SH-SY5Y (cell line): ENCODE measurements at regions not wholly inside any gene's neighbourhood (a gene's known extent, or its start where the extent isn't known, plus 50 kb on each side); places are given as distances from the start of the nearest gene placed in this dataset.

Source experiments
- GATA2 ChIP-seq: IDR thresholded peaks from 2 replicates; pipeline ENCODE4 v1.6.1; 2011; ENCODE audit warnings: mild to moderate bottlenecking, low read depth, low read length
- GATA3 ChIP-seq: IDR thresholded peaks from 2 replicates; pipeline ENCODE4 v1.6.1; 2011; ENCODE audit warnings: low read depth, mild to moderate bottlenecking, low read length, moderate library complexity

DNA sequence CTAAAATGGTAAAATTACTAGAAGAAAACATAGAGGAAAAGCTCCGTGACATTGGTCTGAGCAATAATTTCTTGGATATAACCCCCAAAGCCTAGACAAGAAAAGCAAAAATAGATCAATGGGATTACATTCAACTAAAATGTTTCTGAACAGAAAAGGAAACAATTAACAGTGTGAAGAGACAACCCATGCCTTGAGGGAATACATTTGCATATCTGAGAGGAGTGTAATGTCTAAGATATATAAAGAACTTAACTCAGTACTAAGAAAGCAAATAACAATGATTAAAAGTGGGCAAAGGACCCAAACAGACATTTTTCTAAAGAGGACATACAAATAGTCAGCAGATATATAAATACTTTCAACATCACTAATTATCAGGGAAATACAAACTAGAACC is 206.2 kb downstream of the VAPA start:
- no peak for TF ChIP-seq GATA3
- no peak for TF ChIP-seq GATA2
